Retina (tissue), 1 donor: ENCODE measurements at regions not wholly inside any gene's neighbourhood (a gene's known extent, or its start where the extent isn't known, plus 50 kb on each side); places are given as distances from the start of the nearest gene placed in this dataset.
"Not testable (repeated sequence)": the region's sequence is repeated elsewhere in the genome, so short reads cannot be mapped to it uniquely, and the experiment has no call there.

Experiments used
- DNase-seq: peaks from one replicate; pipeline ENCODE4 v3.0.0-alpha.2; 2016

DNA sequence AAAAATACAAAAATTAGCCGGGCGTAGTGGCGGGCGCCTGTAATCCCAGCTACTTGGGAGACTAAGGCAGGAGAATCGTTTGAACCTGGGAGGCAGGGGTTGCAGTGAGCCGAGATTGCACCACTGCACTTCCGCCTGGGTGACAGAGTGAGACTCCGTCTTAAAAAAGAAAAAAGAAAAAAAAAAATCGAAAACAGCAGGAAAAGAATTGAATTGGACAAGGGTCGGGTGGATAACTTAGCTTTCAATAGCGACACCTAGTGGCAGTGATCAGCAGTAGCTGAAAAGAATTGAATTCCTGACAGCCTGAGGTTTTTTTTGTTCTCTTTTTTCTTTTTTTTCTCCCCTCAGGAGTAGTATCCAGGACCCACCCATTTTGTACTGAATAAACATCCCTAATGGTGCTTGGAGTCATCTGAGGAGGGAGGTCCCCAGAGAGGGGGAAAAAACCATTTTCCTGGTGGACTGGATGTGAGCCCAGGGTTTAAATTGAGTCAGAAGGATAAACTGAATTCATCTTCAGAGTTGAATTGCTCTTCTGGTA, 55.1 kb downstream of the CYCS start:
- DNase-seq: peak; percentile 77

DNA sequence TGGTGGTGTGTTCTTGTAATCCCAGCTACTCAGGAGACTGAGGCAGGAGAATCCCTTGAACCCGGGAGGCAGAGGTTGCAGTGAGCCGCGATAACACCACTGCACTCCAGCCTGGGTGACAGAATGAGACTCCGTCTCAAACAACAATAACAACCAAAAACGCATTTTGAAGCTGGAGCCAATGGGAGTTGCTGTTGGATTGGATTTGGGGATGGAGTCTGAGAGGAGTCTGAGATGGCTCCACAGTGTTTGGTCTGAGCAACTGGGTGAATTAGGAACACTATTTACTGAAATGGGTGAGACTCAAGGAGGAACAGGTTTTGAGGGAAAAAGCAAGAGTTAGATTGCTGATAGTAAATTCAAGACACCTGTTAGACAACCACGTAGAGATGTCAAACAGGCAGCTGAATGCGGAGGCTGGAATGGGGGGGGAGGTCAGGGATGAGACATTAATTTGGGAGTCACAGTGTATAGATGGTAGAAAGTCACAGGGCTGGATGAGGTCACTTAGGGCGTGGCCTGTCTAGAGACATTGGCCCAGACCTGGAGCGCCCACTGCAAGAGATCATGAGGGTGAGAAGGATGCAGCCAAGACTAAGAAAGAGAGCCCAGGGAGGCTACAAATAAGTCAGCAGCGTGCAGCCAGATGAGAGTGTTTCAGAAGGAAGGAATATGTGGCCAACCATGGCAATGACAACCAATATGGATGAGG, 56.4 kb downstream of the CYCS start:
- DNase-seq: no peak

DNA sequence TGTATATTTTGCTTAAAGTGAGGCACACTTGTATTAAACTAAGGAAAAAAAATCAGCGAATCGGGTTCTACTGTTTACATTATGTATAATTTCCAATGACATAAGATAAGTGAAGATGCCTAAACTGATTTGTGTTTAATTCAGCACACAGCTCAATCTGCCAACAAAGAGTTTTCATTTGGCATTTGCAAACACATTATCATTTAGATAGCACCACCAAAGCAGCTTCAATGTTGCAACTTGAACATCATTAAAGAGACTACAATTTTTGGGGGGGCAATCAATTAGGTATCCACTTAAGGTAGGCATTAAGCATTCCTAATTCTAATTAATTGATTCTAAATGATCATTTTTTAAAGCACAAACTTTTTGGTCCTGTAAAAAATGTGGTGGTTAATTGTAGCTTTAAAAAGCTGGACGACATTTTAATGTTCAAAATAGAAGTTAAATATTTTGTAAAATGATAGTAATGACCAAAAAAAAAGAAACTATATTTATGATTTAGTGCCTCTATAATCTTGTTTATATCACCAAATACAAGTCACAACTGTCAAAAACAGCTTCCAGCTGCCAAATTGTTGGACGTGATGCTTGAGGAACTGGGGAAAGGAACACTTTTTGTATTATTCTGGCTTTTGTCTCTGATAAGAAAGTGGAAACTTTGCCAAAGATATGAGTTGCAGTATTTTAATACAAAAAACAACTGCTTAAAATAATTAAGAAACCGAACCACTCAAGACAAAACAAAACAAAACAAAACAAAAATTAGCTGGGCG, 57.1 kb downstream of the CYCS start:
- DNase-seq: no peak

DNA sequence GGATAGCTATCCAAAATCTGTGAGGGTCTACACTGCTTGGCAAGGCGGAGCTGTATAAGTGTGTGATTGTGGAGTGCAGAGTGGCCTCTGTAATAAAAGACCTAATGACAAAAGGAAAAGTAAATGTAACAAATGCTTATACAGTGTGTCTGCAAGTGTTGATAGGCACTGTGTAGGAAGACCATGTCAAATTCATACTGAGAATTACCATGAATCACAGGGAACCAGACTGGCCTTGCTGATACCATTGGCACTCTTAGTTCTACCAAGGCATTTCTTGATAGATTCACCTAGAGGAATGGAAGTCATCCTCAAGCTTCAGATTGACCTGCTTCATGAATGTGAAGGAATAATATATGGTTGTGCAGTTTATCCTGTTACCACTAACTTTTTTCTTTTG, 58.8 kb downstream of the CYCS start:
- no peak for DNase-seq

DNA sequence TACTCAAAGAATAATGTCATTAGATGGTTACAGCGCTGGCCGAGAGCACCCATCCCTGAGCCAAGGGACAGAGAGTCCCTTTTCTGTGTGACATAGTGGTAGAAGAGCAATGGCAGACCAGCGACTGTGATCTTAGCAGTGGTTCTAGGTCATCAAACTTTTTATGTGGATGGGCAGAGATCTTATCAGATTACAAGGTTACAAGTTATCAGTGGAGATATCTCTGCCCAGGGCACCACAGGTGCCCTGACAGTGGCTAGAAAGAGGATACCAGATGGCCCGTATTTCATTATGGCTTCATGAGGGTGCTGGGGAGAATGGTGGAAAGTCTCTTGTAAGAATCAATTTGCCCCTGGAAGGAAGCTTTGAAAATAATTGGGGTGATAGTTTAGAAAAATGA, 62.7 kb downstream of the CYCS start:
- no peak for DNase-seq

DNA sequence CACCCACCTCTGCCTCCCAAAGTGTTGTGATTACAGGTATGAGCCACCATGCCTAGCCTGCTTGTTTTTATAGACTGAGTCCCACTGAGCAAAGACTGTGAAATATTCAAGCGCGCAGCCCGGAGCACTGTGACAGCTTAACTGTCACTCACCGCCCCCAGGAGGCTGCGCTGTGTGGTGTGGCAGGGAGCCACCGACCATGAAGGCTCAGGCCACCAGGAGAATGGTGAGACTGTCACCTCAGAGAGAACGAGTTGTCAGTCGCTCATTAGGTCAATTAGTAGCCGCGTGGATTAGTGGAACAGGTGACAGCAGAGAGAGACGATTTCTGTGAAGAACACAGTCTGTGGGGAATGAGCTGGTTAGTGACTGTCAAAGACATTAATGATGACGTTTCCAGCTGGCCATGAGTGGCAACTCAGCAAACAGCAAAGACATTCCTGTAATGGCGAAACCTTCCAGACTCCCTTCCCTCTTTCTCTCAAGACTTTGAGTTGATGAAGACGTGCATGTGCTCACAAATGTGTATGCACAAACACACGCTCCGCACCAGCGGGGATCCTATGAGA, 64.5 kb downstream of the CYCS start:
- peak; percentile 66 for DNase-seq

DNA sequence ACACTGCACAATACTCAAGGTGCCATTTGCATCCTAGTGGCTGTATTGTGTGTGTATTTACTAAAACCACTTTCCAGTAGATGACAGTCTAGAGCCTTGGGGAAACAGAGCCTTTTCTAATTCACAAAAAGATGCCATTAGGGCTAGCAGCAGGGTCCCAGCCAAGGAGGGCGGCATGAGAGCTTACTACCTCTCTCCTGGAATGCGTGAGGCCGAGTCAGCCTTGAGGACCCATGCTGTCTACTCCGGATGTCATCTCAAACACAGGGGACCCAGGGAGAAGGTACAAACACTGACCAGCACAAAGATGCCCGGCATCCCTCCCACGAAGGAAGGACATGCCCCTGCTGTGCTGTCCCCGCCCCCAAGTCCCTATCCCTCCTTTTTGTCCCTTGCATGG, 65.5 kb downstream of the CYCS start:
- no peak for DNase-seq

DNA sequence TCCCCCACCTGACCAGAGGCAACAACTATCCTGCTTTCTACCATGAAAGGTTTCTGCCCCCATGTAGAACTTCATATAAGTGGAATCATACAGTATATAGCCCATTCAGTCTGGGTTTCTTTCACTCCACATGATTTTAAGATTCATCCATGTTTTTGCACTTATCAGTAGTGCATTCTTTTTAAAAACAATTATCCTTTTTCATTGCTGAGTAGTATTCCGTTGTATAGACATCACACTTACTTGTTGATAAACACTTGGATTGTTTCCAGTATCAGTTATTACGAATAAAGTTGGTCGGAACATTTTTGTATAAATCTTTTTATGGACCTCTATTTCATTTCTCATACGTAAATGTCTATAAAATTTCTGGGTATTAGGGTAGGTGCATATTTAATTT, 68.7 kb downstream of the CYCS start:
- DNase-seq: no peak

DNA sequence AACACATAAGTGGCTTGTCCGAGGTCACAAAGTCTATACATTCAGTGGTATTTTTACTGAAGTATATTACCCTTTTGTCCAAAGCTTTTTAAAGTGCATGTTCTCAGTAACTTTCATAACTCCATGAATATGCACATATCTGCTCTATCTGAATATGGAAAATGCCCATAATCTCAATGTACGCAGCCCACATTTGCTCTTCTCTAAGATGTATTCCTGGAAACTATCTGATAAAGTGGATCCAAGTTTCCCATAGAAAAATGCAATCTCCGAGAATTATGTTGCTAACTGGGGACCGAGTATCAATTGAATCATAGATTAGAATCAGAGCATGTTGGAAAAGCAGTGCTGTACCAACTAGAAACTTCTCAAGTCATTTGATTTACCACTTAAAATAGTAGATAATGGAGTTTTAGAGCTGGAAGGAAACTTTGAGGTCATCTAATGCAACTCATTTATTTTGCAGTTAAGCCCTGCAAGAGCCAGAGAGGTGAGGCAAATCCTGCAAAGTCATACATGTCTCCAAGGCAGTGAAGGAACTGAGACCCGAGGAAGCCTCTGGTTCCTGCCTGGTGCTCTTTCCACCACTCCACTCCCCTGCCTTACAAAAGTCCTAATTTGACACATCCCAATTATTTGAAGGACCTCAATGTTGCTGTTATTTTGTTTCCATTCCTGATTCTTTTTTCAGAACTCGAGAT, 69.4 kb downstream of the CYCS start:
- DNase-seq: no peak

DNA sequence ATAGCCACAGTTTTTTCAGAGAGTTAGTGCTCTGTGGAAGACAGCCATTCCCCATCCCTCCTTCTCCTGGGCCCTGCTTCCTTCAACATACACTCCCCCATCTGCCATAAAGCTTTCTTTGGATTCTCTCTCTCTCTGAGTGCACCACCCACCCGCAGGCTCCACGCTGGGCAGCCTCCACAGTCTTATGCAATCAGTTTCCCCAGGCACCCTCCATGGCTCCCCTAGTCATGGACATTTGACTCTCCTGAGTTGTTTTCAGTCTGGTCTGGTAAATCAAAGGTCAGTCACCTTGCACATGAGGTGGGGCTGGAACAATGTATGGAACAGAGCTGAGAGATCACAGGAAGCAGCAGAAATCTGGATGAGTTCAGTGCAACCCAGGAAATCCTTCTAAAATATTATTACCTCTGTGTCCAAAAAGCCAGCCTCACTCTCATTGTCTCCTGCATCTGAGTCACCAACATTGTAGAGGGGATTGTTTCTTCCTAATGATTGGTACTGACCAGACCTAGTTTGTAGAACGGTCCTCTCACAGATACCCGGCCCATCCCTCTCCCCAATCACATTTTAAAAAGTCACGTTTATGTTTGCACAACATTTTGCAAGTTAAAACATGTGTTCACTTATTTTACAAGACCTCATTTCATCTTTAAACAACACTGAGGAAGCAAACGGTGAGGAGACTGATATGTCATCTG, 70.1 kb downstream of the CYCS start:
- no peak for DNase-seq

DNA sequence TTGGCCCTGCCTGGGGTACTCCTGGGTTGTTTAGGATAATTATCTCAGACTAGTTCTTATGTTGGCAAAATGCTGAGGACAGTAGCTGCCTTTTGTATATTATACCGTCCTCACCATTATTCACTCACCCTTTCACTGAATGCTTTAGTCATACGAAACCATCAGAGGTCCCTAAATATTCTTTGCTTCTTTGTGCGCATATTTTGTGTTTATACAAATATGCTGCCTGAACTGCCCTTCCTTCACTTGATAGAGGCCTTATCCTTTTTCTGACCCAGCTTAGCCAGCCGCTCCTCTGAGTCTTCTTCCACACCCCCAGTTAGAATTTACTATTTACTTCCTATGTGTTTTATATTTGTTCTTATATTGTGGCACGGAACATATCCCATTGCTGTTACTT, 70.2 kb upstream of the OSBPL3 start:
- DNase-seq: no peak

DNA sequence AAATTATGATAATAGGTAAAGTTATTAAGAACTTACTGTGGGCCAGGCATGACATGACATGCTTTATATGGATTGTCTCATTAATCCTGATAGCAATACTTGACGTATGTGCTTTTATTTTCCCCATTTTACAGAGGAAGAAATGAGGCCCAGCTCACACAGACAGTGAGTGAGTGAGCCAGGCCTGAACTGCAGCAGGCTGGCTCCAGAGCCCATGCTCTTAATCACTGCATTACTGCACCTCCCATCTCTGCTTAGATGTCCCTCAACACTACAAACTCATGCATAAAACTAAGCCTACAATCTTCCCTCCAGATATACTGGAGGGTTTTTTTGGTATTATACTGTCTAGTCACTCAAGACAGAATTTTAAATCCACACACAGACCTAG, 68.5 kb upstream of the OSBPL3 start:
- no peak for DNase-seq

DNA sequence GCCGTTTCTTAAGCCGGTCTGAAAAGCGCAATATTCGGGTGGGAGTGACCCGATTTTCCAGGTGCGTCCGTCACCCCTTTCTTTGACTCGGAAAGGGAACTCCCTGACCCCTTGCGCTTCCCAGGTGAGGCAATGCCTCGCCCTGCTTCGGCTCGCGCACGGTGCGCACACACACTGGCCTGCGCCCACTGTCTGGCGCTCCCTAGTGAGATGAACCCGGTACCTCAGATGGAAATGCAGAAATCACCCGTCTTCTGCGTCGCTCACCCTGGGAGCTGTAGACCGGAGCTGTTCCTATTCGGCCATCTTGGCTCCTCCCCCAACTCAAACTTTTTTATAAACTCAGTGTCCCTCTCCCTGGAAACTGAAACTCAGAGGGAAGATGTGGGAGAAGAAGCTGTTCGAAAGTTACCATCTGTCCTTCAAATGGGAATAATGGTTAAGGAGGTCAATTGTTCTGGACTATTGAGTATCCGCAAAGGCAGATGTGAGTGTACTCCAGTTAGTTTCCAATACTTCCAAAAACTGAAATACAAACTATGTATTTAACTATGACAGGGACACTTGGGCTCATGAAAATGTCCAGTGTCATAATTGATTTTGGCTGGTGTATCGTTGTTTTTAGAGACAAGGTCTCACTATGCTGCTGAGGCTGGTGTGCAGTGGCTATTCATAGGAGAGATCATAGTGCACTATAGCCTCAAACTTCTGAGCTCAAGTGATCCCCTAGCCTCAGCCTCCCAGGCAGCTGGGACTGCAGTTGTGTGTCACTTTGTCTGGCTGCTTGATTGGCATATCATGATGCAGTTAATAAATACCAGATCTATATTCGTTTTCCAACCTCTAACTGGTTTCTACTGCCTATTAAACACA, 67.8 kb upstream of the OSBPL3 start:
- DNase-seq: not testable (repeated sequence)

DNA sequence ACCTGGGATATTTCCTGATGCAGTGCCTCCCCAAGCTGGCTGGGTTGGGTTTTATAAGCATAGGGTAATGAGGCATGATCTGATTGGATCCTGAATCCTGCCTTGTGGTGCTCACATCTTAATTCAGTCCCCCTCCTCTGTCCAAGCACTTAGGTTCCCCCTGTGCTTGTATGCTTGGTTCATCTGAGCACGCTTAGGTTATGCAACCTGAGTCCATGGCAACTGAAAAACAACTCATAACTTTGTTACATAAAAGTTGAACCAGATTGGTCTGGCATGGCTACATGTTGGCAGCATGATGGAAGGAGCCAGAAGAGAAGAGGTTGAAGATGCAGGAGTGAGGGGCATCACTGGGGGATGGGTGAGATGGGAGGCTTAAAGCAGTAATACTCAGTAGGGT, 57.3 kb upstream of the OSBPL3 start:
- DNase-seq: no peak

DNA sequence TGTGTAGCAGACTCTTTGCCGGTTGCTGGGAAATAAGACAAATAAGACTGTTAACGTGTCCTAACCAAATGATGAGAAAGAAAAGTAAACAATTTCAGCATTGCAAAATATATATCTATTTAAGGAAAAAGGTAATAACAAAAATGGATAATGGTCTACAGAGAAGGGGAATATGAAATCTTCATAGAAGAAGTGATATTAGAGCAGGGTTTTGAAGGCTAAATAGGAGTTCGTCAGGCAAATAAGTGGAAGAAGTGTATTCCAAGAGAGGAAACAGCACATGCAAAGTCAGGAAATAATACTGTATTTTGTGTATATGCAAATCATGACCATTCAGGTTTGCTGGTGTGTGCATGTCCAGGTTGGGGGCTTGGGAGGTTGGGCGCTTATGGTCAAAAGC, 55.3 kb upstream of the OSBPL3 start:
- DNase-seq: no peak

DNA sequence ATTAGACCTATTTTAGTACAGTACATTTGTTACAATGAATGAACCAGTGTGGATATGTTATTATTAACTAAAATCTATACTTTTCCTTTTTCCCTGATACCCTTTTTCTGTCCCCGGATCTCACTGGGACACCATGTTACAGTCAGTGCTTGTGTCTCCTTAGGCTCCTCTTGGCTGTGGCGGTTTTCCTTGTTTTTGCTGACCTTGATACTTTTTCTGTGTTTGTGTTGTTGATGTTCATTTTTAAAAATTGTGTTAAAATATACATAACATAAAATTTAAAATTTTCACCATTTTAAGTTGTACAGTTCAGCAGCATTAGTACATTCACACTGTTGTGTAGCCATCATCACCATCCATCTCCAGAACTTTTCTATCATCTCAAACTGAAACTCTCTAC, 54.2 kb upstream of the OSBPL3 start:
- DNase-seq: no peak

DNA sequence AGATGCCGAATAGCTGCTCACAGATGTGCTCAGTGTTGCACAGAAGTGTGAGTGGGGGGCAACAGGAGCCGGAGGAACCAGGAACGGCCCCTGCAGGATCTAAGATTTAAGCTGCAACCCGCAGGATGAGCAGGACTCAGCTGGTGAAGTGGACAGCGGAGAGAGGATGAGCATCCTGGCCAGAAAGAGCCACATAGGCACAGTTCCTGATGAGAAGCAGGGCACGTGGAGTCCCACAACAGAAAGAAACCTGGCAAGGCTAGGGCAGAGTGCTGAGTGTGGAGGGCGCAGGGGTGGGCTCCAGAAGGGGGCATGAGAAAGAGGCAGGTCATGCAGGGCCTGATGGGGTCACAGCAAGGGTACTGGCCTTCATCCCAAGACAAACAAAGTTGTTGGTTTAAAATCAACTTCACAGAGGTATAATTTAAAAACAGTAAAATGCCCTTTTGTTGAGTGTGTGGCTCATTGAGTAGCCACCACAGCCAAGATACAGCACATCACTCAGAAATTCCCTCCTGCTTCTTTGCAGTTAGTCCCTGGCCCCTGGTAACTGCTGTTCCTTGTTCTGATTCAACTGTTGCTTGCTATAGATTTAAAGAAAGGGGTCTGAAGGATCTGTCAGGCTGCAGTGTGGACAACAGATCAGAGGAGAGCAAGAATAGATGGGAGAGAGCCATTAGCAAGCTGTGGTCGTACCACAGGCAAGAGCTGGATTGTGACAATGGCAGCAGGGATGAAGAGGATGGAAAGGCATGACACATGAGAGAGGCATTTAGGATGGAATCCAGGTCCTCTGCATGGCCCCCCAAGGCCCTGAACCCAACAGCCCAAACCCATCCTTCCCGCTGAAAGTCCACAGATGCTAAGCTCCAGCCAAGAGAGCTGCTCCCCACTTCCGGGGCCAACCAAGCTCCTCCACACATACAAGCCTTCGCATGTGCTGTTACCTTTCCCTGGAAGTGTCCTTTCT, 53.1 kb upstream of the OSBPL3 start:
- no peak for DNase-seq

DNA sequence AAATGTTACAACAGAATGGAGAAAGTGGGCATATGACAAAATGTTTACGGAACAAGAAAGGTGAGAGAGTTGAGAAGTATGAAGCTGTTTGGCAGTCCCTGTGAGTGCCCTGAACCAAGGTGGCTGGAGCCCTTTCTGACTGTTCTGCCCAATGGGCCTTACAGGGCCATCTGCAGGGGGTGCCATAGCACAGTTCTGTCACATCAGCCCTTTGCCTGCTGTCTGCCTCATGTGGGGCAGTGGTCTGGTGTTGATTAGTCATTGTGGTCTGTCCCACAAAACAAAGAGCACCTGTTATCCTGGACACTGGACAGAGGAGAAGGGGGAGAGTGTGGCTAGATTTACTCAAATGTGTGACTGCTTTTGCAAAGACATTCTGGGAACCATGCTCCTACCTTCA, 51.5 kb upstream of the OSBPL3 start:
- DNase-seq: no peak

DNA sequence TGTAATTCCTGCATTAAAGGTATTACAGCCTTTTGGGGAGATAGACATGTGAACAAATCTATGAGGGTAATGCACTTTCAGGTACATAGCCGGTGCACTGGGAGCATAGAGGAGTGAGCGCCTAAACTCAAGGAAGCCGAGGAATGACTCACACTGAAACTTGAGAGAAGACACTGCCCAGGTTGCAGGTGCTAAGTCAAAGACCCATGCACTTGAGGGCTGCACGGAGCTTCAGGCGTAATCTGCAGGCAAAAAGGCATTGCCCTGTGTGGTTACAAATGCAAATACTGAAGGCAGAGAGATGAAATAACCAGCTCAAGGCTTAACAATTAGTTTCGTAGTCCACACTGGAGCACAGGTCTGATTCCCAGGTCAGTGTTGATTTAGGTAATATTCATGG, 51.0 kb upstream of the OSBPL3 start:
- no peak for DNase-seq
